HG02973 (cell line): ENCODE measurements at regions not wholly inside any gene's neighbourhood (a gene's known extent, or its start where the extent isn't known, plus 50 kb on each side); places are given as distances from the start of the nearest gene placed in this dataset.

Experiments
- ATAC-seq: cut with Tn5 transposase; IDR thresholded peaks from one replicate; pipeline ENCODE4 v1.9.1; 2021; ENCODE audit warnings: moderate library complexity; ENCODE audit not compliant: unreplicated experiment

GRCh38 chr1:181863736-181864135 lies 197.8 kb downstream of the ZNF648 start:
- no peak for ATAC-seq

- no peak for ATAC-seq
Observed at GRCh38 chr1:181863006-181863405, 198.5 kb downstream of the ZNF648 start.

GRCh38 chr1:181858135-181858534 lies 203.4 kb downstream of the ZNF648 start:
- no peak for ATAC-seq
